Gastrocnemius medialis (tissue), 4 donors: ENCODE measurements at regions not wholly inside any gene's neighbourhood (a gene's known extent, or its start where the extent isn't known, plus 50 kb on each side); places are given as distances from the start of the nearest gene placed in this dataset.

Experiments used
- ATAC-seq, 2 donors: fragments of 150-250 bp; one replicate each; pipeline ENCODE4 v1.9.1; 2016
- DNase-seq, 2 donors: peaks; one replicate each; pipeline ENCODE4 v3.0.0-alpha.2; 2019
- H3K27ac ChIP-seq, 4 donors: fragments of 200-600 bp; sonication (generic); 1 replicate in 1 of 4; 2 replicates in 3 of 4; pipeline ENCODE4 v1.5.1; 2016 to 2018; ENCODE audit warnings: mild to moderate bottlenecking in 2 of 4, moderate library complexity in 1 of 4
- H3K27me3 ChIP-seq, 3 donors: fragments of 200-600 bp; sonication (generic) in 2 of 3; 1 replicate in 1 of 3; 2 replicates in 2 of 3; pipeline versions ENCODE4 v1.5.1 to v1.6.0; 2016 to 2019; ENCODE audit warnings: mild to moderate bottlenecking in 1 of 3, moderate library complexity in 1 of 3
- H3K36me3 ChIP-seq, 2 donors: fragments of 200-600 bp; sonication (generic) in 1 of 2; one replicate each; pipeline ENCODE4 v1.5.1; 2017 to 2018
- H3K4me1 ChIP-seq, 2 donors: fragments of 200-600 bp; sonication (generic) in 1 of 2; one replicate each; pipeline ENCODE4 v1.5.1; 2016 to 2017; ENCODE audit warnings: mild to moderate bottlenecking in 2 of 2
- H3K4me3 ChIP-seq, 4 donors: fragments of 200-600 bp; sonication (generic) in 3 of 4; 1 replicate in 1 of 4; 2 replicates in 3 of 4; pipeline ENCODE4 v1.5.1; 2016 to 2019; ENCODE audit warnings: mild to moderate bottlenecking in 2 of 4
- H3K9me3 ChIP-seq, 3 donors: fragments of 200-600 bp; sonication (generic) in 2 of 3; 1 replicate in 1 of 3; 2 replicates in 2 of 3; pipeline ENCODE4 v1.5.1; 2016 to 2019
- POLR2A ChIP-seq, 2 donors: fragments of 450-650 bp; IDR thresholded peaks; one replicate each; pipeline ENCODE4 v1.6.1; 2017; ENCODE audit warnings: antibody characterized with exemption in 2 of 2, mild to moderate bottlenecking in 2 of 2, moderate library complexity in 2 of 2
- in situ Hi-C, 4 donors: fragments of 200-750 bp; cut with MboI; loops; one replicate each; pipeline versions ENCODE4 v1.15.0 to v1.8.0; 2017; ENCODE audit warnings: low sequenced_read_pairs in 4 of 4
- intact Hi-C: fragments of 100-400 bp; cut with DNase I; formaldehyde crosslinking; loops from one replicate; pipeline ENCODE4 v1.15.1; 2023; ENCODE audit warnings: low total_unique reads
- TF ChIP-seq, protein P1 (sequence below), 5 experiments: fragments of 450-650 bp in 3 of 5; fragments of 200-600 bp in 2 of 5; sonication (generic) in 2 of 5; IDR thresholded peaks in 4 of 5; conservative IDR thresholded peaks in 1 of 5; 1 replicate in 4 of 5; 2 replicates in 1 of 5; pipeline ENCODE4 v1.5.1; 2016 to 2019; ENCODE audit warnings: antibody characterized with exemption in 5 of 5, mild to moderate bottlenecking in 3 of 5, moderate library complexity in 3 of 5

DNA sequence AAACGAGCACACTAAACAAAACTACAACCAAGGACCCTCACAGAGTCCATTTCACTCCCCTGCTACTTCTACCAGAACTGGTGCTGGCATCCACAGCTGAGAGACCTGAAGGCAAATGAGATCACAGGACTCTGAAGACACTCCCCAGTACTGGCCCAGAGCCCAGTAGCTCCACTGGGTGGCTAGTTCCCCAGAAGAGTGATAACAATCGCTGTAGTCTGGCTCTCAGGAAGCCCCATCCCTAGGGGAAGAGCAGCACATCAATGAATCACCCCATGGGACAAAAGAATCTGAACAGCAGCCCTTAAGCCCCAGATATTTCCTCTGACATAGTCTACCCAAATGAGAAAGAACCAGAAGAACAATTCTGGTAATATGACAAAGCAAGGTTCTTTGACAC is 190.7 kb upstream of the BMP4 start:
- no peaks in the 10 kb centered on the region for H3K36me3 ChIP-seq
- H3K4me3 ChIP-seq = no peak overlapping the region
- ATAC-seq (no peak), DNase-seq (no peak)
- no peaks in the 10 kb centered on the region for H3K27me3 ChIP-seq
- TF ChIP-seq, protein P1, sequence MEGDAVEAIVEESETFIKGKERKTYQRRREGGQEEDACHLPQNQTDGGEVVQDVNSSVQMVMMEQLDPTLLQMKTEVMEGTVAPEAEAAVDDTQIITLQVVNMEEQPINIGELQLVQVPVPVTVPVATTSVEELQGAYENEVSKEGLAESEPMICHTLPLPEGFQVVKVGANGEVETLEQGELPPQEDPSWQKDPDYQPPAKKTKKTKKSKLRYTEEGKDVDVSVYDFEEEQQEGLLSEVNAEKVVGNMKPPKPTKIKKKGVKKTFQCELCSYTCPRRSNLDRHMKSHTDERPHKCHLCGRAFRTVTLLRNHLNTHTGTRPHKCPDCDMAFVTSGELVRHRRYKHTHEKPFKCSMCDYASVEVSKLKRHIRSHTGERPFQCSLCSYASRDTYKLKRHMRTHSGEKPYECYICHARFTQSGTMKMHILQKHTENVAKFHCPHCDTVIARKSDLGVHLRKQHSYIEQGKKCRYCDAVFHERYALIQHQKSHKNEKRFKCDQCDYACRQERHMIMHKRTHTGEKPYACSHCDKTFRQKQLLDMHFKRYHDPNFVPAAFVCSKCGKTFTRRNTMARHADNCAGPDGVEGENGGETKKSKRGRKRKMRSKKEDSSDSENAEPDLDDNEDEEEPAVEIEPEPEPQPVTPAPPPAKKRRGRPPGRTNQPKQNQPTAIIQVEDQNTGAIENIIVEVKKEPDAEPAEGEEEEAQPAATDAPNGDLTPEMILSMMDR (IDR thresholded peaks at IDR 0.05 in 4 of 5, conservative IDR thresholded peaks at IDR 0.05 in 1 of 5) = no peak
- no peak for TF ChIP-seq POLR2A (IDR thresholded peaks at IDR 0.05)
- no peak overlapping the region for H3K27ac ChIP-seq
- no peaks in the 10 kb centered on the region for H3K4me1 ChIP-seq
- intact Hi-C loops (no loop called here), in situ Hi-C loops (no loop called here)
- H3K9me3 ChIP-seq = no peaks in the 10 kb centered on the region

DNA sequence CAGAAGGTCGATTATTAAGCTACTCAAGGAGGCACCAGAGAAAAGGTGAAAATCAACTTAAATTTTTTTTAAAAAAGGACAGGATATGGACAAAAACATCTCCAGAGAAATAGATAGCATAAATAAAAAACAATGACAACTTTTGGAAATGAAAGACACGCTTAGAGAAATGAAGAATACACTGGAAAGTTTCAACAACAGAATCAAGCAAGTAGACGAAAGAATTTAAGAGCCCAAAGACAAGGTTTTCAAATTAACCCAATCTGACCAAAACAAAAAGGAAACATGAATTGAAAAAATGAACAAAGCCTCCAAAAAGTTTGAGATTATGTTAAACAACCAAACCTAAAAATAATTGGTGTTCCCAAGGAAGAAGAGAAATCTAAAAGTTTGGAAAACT is 191.1 kb upstream of the BMP4 start:
- TF ChIP-seq, protein P1 (IDR thresholded peaks at IDR 0.05 in 4 of 5, conservative IDR thresholded peaks at IDR 0.05 in 1 of 5) = no peak
- TF ChIP-seq POLR2A (IDR thresholded peaks at IDR 0.05) = no peak
- H3K36me3 ChIP-seq = no peaks in the 10 kb centered on the region
- H3K9me3 ChIP-seq = no peaks in the 10 kb centered on the region
- H3K27ac ChIP-seq = no peak overlapping the region
- DNase-seq = no peak
- ATAC-seq = no peak
- H3K27me3 ChIP-seq = no peaks in the 10 kb centered on the region
- intact Hi-C loops (no loop called here), in situ Hi-C loops (no loop called here)
- H3K4me3 ChIP-seq = no peak overlapping the region
- H3K4me1 ChIP-seq = no peaks in the 10 kb centered on the region

DNA sequence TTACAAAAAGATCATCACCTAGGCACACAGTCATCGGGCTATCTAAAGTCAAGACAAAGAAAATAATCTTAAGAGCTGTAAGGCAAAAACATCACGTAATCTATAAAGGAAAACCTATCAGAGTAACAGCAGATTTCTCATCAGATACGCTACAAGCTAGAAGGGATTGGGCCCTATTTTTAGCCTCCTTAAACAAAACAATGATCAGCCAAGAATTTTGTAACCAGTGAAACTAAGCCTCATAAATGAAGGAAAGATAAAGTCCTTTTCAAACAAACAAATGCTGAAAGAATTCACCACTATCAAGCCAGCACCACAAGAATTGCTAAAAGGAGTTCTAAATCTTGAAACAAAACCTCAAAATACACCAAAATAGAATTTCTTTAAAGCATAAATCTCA is 191.6 kb upstream of the BMP4 start:
- ATAC-seq (no peak), DNase-seq (no peak)
- Histone ChIP-seq H3K27ac (no peak overlapping the region), H3K4me3 (no peak overlapping the region), H3K9me3 (no peaks in the 10 kb centered on the region), H3K36me3 (no peaks in the 10 kb centered on the region), H3K27me3 (no peaks in the 10 kb centered on the region), H3K4me1 (no peaks in the 10 kb centered on the region)
- intact Hi-C loops (no loop called here), in situ Hi-C loops (no loop called here)
- TF ChIP-seq, protein P1 (IDR thresholded peaks at IDR 0.05 in 4 of 5, conservative IDR thresholded peaks at IDR 0.05 in 1 of 5) = no peak
- TF ChIP-seq POLR2A (IDR thresholded peaks at IDR 0.05) = no peak

GRCh38 chr14:54152351-54152750 is 195.7 kb upstream of the BMP4 start:
- Histone ChIP-seq H3K27ac (no peak overlapping the region), H3K36me3 (no peaks in the 10 kb centered on the region), H3K4me1 (no peaks in the 10 kb centered on the region), H3K9me3 (no peaks in the 10 kb centered on the region), H3K27me3 (no peaks in the 10 kb centered on the region), H3K4me3 (no peak overlapping the region)
- no peak for TF ChIP-seq POLR2A (IDR thresholded peaks at IDR 0.05)
- TF ChIP-seq, protein P1 (IDR thresholded peaks at IDR 0.05 in 4 of 5, conservative IDR thresholded peaks at IDR 0.05 in 1 of 5) = no peak
- intact Hi-C loops = no loop called here
- DNase-seq = no peak
- in situ Hi-C loops = no loop called here
- ATAC-seq = no peak
